Activated CD4-positive, alpha-beta memory T cell treated with anti-CD3 and anti-CD28 coated beads, Interleukin-2, amount 10 ng/mL, durations not matched to agents 7 days and 5 days (primary cell): ENCODE measurements at regions not wholly inside any gene's neighbourhood (a gene's known extent, or its start where the extent isn't known, plus 50 kb on each side); places are given as distances from the start of the nearest gene placed in this dataset.

Experiments
- CTCF ChIA-PET: fragments of 350-600 bp; sonication (Branson Sonifier 250); formaldehyde crosslinking; loops from one replicate; lab custom pipeline; 2021; ENCODE audit warnings: antibody characterized with exemption, inconsistent platforms; lab: Charles Lee
- POLR2A ChIA-PET: fragments of 350-600 bp; sonication (Branson Sonifier 250); formaldehyde crosslinking; loops from one replicate; lab custom pipeline; 2021; ENCODE audit warnings: antibody characterized with exemption; lab: Charles Lee
- DNase-seq: peaks from one replicate; pipeline ENCODE4 v3.0.0-alpha.2; 2020
- H3K27ac Mint-ChIP-seq: one replicate; pipeline ENCODE4 v1.8.0; 2021; ENCODE audit warnings: mild to moderate bottlenecking, mixed read lengths
- H3K27me3 Mint-ChIP-seq: one replicate; pipeline ENCODE4 v1.8.0; 2021; ENCODE audit warnings: mixed read lengths
- H3K36me3 Mint-ChIP-seq: one replicate; pipeline ENCODE4 v1.8.0; 2021; ENCODE audit warnings: low read depth, mixed read lengths
- H3K4me1 Mint-ChIP-seq: one replicate; pipeline ENCODE4 v1.8.0; 2021; ENCODE audit warnings: mixed read lengths
- H3K4me3 Mint-ChIP-seq: one replicate; pipeline ENCODE4 v1.8.0; 2021; ENCODE audit warnings: mild to moderate bottlenecking, mixed read lengths
- H3K9me3 Mint-ChIP-seq: one replicate; pipeline ENCODE4 v1.8.0; 2021; ENCODE audit warnings: mixed read lengths

- Mint-ChIP-seq H3K27me3 (peaks cover 3% of the 10 kb centered on the region), H3K27ac (no peak overlapping the region), H3K36me3 (no peaks in the 10 kb centered on the region), H3K4me3 (no peak overlapping the region), H3K9me3 (no peaks in the 10 kb centered on the region), H3K4me1 (no peaks in the 10 kb centered on the region)
- DNase-seq = no peak
- POLR2A ChIA-PET = no interaction called here
- CTCF ChIA-PET = interaction anchor here (1.0 kb wide), 1 partner anchor 218 kb away, joined by 3 read pairs; no protein-coding TSS in a partner anchor
Observed at GRCh38 chr1:94636624-94637023, 95.1 kb upstream of the F3 start.

- no peaks in the 10 kb centered on the region for H3K9me3 Mint-ChIP-seq
- POLR2A ChIA-PET = no interaction called here
- H3K4me1 Mint-ChIP-seq = no peaks in the 10 kb centered on the region
- DNase-seq = no peak
- peaks cover 3% of the 10 kb centered on the region for H3K27me3 Mint-ChIP-seq
- CTCF ChIA-PET = no interaction called here
- H3K4me3 Mint-ChIP-seq = no peak overlapping the region
- H3K36me3 Mint-ChIP-seq = no peaks in the 10 kb centered on the region
- no peak overlapping the region for H3K27ac Mint-ChIP-seq
Observed at GRCh38 chr1:94636100-94636499, 94.5 kb upstream of the F3 start.

- Mint-ChIP-seq H3K9me3 (no peaks in the 10 kb centered on the region), H3K4me3 (no peak overlapping the region), H3K4me1 (no peaks in the 10 kb centered on the region), H3K27me3 (peaks cover 3% of the 10 kb centered on the region), H3K27ac (no peak overlapping the region), H3K36me3 (no peaks in the 10 kb centered on the region)
- DNase-seq = no peak
- CTCF ChIA-PET = no interaction called here
- POLR2A ChIA-PET = no interaction called here
Observed at GRCh38 chr1:94634977-94635416, 93.4 kb upstream of the F3 start.

DNA sequence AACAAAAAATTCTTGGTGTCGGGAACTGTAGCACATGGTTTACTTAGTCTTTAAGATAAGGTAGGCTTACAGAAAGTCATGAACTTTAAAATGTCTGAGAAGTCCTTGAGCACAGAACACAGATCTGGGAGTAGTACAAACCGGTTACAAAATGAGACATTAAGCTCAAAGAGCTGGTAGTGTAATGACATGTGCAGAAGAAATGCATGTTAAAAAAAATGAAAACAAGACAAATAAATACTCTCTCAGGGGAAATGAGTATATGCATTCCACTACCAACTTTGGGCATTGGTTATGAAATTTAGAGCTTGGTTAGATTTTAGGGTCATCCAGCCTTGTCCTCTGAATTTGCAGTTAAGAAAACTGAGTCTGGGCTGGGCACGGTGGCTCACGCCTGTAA lies 91.5 kb upstream of the F3 start:
- Mint-ChIP-seq H3K36me3 (no peaks in the 10 kb centered on the region), H3K9me3 (no peaks in the 10 kb centered on the region), H3K27me3 (no peaks in the 10 kb centered on the region), H3K4me1 (no peaks in the 10 kb centered on the region), H3K4me3 (no peak overlapping the region), H3K27ac (no peak overlapping the region)
- ChIA-PET POLR2A (no interaction called here), CTCF (no interaction called here)
- DNase-seq = no peak

DNA sequence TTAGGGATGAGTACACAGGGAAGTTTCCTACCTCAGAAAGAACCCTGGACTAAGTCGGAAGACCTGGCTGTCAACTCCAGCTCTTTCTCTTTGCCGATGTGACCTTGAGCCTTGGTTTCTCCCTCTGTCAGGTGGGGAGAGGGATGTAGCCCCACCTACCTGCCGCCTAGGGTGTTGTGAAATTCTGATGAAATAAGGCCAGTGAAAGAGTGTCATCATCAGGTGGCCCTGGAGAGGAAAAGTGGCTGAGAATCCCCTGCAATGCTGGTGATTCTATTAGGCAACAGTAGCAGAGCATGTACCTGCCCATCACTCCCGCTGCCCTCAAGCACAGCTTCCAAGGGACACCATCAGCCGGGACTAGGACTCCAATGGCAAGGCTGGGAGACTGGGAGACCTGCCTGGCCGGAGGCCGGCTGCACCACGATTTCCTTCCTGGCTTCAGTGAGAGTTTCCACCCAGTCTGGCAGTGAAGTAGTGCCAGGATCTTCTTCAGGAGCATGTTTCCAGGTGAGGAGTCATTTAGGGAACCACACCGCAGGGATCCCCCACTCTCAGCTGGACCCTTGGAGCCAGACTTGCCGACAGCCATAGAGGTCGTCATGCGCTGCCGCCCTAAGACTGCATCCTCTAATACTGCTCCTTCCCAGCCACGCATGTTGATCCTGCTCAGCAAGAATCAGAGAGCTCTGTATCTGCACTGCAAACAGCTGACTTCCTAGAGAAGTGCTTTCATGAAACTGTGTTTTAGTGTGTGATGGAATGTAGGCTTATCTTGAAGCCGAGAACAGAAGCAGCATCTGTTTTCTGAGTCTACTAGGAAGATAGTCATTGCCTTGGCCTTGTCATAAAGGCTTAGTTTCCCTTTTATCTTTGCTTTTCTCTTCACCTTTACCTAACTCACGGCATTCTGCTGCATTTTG lies 88.0 kb upstream of the F3 start:
- DNase-seq = no peak
- no peak overlapping the region for H3K4me3 Mint-ChIP-seq
- no peaks in the 10 kb centered on the region for H3K36me3 Mint-ChIP-seq
- no peak overlapping the region for H3K27ac Mint-ChIP-seq
- ChIA-PET CTCF (no interaction called here), POLR2A (no interaction called here)
- H3K27me3 Mint-ChIP-seq = no peaks in the 10 kb centered on the region
- H3K9me3 Mint-ChIP-seq = no peaks in the 10 kb centered on the region
- no peaks in the 10 kb centered on the region for H3K4me1 Mint-ChIP-seq

GRCh38 chr1:94628499-94628843 lies 86.9 kb upstream of the F3 start:
- no peak overlapping the region for H3K4me3 Mint-ChIP-seq
- CTCF ChIA-PET = no interaction called here
- no peaks in the 10 kb centered on the region for H3K4me1 Mint-ChIP-seq
- POLR2A ChIA-PET = no interaction called here
- H3K36me3 Mint-ChIP-seq = no peaks in the 10 kb centered on the region
- no peak for DNase-seq
- H3K27ac Mint-ChIP-seq = no peak overlapping the region
- no peaks in the 10 kb centered on the region for H3K27me3 Mint-ChIP-seq
- H3K9me3 Mint-ChIP-seq = no peaks in the 10 kb centered on the region

GRCh38 chr1:94627771-94628498 lies 86.4 kb upstream of the F3 start:
- no peak for DNase-seq
- ChIA-PET CTCF (no interaction called here), POLR2A (no interaction called here)

GRCh38 chr1:94624203-94624602 lies 82.6 kb upstream of the F3 start:
- ChIA-PET POLR2A (interaction anchor here (1.2 kb wide), 1 partner anchor 22 kb away, joined by 3 read pairs; no protein-coding TSS in a partner anchor), CTCF (no interaction called here)
- H3K4me1 Mint-ChIP-seq = no peaks in the 10 kb centered on the region
- H3K4me3 Mint-ChIP-seq = no peak overlapping the region
- H3K36me3 Mint-ChIP-seq = no peaks in the 10 kb centered on the region
- no peaks in the 10 kb centered on the region for H3K27me3 Mint-ChIP-seq
- H3K27ac Mint-ChIP-seq = no peak overlapping the region
- DNase-seq = no peak
- H3K9me3 Mint-ChIP-seq = no peaks in the 10 kb centered on the region

More at GRCh38 chr1:94627771-94628498, 86.4 kb upstream of the F3 start:
- Mint-ChIP-seq H3K4me1 (no peaks in the 10 kb centered on the region), H3K9me3 (no peaks in the 10 kb centered on the region), H3K27ac (no peak overlapping the region), H3K27me3 (no peaks in the 10 kb centered on the region), H3K4me3 (no peak overlapping the region), H3K36me3 (no peaks in the 10 kb centered on the region)

DNA sequence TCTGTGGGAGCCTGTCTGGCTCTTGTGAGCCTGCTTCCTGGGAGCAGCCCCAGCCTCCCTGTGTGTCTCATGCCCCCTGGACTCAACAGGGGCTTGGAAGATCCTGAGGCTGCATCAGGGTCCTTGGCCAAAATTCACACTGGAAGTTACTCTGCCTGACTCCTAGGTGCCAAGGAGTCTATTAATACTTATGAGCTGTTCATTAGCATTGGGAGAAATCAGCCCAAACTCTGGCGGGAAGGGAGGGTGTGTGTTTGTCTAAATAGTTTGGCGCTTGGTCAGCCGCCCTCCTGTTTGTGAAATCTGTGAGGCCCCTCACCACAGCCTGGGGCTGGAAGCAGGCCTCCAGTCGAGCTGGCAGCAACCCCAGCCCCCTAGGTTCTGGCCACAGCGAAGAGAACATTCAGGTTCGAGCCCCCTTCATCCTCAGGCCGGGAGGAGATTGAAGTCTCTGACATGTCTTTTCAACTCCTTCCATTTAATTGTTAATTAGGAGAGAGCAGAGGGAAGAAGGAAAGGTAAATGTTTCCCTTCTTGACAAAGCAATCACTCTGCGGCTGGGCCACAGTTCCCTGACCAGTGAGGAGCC lies 82.1 kb upstream of the F3 start:
- Mint-ChIP-seq H3K27ac (no peak overlapping the region), H3K4me1 (no peaks in the 10 kb centered on the region), H3K27me3 (no peaks in the 10 kb centered on the region), H3K36me3 (no peaks in the 10 kb centered on the region), H3K4me3 (no peak overlapping the region), H3K9me3 (peaks cover 1% of the 10 kb centered on the region)
- DNase-seq = no peak
- CTCF ChIA-PET = no interaction called here
- POLR2A ChIA-PET = no interaction called here

DNA sequence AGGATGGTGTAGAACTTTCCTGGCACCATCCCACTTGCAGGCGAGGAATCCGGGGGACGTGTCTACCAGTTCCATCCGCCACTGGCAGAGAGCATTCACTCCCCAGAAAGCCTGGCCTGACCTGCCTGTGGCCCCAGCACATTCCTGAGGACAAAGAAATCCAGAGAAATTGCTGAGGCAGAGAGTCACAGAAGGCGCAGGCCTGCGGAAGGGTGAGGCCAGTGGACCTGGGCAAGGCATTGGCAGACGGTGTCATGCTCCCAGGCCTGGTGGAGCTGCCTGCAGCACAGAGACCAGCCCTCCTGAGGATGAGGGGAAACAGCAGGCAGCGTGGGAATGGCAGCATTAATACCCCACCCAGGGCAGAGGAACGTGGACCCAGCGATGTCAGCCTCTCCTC lies 81.2 kb upstream of the F3 start:
- Mint-ChIP-seq H3K36me3 (no peaks in the 10 kb centered on the region), H3K27me3 (no peaks in the 10 kb centered on the region), H3K9me3 (peaks cover 6% of the 10 kb centered on the region), H3K4me1 (no peaks in the 10 kb centered on the region), H3K27ac (no peak overlapping the region), H3K4me3 (no peak overlapping the region)
- DNase-seq = no peak
- ChIA-PET POLR2A (no interaction called here), CTCF (no interaction called here)

GRCh38 chr1:94621802-94622201 lies 80.2 kb upstream of the F3 start:
- POLR2A ChIA-PET = no interaction called here
- H3K27ac Mint-ChIP-seq = no peak overlapping the region
- H3K4me3 Mint-ChIP-seq = no peak overlapping the region
- CTCF ChIA-PET = no interaction called here
- H3K4me1 Mint-ChIP-seq = no peaks in the 10 kb centered on the region
- H3K36me3 Mint-ChIP-seq = no peaks in the 10 kb centered on the region
- no peak for DNase-seq
- no peaks in the 10 kb centered on the region for H3K27me3 Mint-ChIP-seq
- peaks cover 6% of the 10 kb centered on the region for H3K9me3 Mint-ChIP-seq

- CTCF ChIA-PET = no interaction called here
- H3K9me3 Mint-ChIP-seq = peaks cover 6% of the 10 kb centered on the region
Observed at GRCh38 chr1:94621395-94621794, 79.8 kb upstream of the F3 start.

DNA sequence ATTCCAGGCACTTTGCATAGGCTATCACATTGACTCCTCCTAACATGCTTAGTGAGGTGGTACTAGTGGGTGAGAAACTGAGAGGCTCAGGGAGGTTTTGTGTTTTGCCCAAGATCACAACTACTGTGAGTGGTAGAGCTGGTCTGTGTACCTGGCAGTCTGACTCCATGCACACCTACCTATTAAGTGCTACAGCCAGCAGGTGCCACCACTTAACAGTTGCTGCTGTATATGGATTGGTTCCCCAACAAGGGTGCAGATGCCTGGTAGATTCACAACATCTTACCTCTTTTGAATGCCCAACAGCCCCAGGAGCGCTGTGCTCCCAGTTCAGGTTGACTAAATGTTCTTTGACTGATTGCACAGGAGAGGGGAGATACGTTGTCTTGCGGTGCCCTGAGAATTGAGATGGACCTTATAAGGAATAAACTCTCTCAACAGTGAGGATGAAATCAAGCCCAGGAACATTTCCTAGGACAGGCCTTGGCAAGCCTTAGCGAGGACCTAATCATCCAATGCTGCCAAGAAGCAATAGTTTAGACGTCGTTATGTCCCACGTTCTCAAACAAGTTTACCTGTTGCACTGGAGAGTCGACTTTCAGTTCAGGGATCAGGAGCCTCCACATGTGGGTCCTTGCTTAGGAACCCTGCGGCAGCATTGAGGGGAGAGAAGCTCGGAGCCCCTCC lies 78.9 kb upstream of the F3 start:
- DNase-seq = no peak
- H3K36me3 Mint-ChIP-seq = no peaks in the 10 kb centered on the region
- no peak overlapping the region for H3K27ac Mint-ChIP-seq
- peaks cover 6% of the 10 kb centered on the region for H3K9me3 Mint-ChIP-seq
- no peaks in the 10 kb centered on the region for H3K4me1 Mint-ChIP-seq
- POLR2A ChIA-PET = no interaction called here
- no peak overlapping the region for H3K4me3 Mint-ChIP-seq
- no peaks in the 10 kb centered on the region for H3K27me3 Mint-ChIP-seq
- CTCF ChIA-PET = no interaction called here

More at GRCh38 chr1:94621395-94621794, 79.8 kb upstream of the F3 start:
- no peaks in the 10 kb centered on the region for H3K36me3 Mint-ChIP-seq
- H3K4me1 Mint-ChIP-seq = no peaks in the 10 kb centered on the region
- H3K27ac Mint-ChIP-seq = no peak overlapping the region
- H3K27me3 Mint-ChIP-seq = no peaks in the 10 kb centered on the region
- no peak for DNase-seq
- H3K4me3 Mint-ChIP-seq = no peak overlapping the region
- POLR2A ChIA-PET = no interaction called here
